ENCODE measurements at regions not wholly inside any gene's neighbourhood (a gene's known extent, or its start where the extent isn't known, plus 50 kb on each side); places are given as distances from the start of the nearest gene placed in this dataset.

DNA sequence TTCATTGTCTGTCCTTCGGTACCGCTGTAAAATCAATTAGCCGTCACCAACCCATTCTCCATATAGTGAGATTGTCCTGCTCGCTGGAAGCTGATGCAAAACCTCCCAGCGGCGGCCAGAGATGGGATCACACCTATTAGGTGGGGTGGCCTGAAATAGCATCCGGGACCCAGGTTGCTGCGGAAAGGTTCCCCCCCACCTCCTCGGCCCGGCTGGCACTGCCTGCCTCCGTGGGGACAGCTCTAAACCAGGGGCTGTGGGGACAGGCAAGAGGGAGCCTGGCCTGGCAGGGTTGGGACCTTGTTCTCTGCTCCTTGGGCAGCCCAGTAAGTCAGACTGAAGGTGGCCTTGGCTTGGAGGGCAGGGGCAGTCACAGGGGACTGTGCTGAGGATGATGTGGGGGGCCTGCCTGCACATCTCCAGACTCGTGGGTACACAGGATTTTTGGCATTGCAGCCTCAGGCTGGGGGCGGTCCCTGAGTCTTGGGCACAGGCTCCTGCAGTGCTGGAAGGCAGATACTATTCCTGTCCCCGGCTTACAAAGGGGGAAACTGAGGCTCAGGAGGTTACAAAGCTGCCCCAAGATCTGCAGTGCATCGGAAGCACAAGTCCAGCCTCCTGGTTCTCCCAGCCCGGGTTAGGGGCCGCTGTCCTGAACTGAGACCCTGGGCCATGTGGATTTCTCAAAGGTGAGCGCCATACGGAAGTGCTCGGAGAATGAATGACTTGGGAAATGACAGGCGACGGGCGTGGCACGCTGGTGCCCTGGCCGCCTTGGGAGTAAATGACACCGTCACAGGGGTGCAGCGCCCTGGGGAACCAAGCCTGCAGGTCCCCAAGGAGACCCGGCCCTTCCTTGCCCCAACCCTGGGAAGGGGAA is 65.6 kb downstream of the UNCX start:
- Histone ChIP-seq H3K27me3 (no peaks in the 10 kb centered on the region), H3K27ac (no peak overlapping the region), H3K9me3 (ENCODE audit: low read depth) (no peaks in the 10 kb centered on the region), H3K4me3 (no peak overlapping the region), H3K4me1 (ENCODE audit: low read depth) (peaks cover 13% of the 10 kb centered on the region), H3K36me3 (no peaks in the 10 kb centered on the region)
- no peak for DNase-seq (ENCODE audit: low read depth in 1 of 2, low spot score in 1 of 2)
- TF ChIP-seq, protein P1, sequence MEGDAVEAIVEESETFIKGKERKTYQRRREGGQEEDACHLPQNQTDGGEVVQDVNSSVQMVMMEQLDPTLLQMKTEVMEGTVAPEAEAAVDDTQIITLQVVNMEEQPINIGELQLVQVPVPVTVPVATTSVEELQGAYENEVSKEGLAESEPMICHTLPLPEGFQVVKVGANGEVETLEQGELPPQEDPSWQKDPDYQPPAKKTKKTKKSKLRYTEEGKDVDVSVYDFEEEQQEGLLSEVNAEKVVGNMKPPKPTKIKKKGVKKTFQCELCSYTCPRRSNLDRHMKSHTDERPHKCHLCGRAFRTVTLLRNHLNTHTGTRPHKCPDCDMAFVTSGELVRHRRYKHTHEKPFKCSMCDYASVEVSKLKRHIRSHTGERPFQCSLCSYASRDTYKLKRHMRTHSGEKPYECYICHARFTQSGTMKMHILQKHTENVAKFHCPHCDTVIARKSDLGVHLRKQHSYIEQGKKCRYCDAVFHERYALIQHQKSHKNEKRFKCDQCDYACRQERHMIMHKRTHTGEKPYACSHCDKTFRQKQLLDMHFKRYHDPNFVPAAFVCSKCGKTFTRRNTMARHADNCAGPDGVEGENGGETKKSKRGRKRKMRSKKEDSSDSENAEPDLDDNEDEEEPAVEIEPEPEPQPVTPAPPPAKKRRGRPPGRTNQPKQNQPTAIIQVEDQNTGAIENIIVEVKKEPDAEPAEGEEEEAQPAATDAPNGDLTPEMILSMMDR (IDR thresholded peaks at IDR 0.05; ENCODE audit: low read depth, low read length), result no peak

DNA sequence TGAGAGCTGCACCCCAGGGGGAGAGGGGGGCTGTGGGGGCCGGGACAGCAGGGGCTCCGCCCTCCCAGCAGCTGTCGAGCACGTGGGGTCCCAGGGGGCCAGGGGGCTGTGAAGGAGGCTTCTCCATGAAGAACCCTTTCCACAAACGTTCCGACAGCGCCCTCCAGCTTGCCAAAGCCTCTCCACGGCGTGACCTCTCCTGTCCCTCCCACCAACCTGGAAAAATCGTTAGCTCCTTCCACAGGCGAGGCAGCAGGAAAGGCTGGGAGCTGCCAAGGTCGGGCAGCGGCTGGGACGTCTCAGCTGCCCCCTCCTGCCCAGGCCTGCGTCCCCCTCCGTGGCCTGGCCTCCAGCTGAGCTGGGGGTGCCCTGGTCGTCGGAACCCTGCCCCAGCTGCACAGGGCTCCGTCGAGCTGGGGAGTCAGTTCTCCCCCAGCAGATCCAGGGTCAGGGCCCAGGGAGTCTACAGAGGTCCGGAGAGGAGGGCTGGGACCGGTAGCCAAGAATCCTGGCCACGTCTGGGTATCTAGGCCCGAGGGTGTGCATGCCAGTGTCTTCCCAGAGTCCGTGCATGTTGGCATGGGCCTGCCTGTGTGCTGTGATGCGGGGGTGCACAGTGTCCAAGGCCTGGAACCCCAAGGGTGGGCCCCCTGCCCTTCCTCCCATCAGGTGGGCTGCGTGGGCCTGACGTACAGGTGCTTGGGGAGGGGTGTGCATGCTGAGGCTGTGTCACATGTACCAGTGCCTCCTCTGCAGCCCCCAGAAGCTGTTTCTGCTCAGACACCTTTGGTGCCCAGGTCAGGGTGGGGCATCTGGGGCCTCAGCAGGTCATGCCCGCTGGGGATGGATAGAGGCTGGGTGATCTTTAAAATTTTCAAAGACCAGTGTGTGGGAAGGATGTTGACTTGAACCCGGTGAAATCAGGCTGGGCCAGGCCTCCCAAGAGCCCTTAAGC is 66.5 kb downstream of the UNCX start:
- no peak for DNase-seq (ENCODE audit: low read depth in 1 of 2, low spot score in 1 of 2)

DNA sequence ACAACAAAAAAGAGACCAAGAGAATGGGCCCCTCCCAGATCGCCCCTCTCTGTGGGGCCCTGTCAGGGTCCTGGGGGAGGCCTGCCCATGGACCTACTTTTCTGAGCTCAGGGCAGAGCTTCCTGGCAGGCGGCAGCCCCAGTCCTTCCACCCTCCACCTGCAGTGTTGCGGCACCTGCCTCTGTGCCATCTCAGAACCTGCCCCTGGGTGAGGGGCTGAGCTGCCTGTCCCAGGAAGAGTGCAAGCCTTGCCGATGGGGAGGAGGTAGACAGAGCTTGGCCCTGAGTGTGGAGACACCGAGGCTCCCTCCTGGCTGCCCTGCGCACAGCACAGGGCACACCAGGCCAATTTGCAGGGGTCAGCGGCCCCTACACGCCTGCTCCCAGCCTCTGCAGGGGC is 67.5 kb downstream of the UNCX start:
- TF ChIP-seq, protein P1 (IDR thresholded peaks at IDR 0.05; ENCODE audit: low read depth, low read length), result no peak
- Histone ChIP-seq H3K27ac (no peak overlapping the region), H3K36me3 (no peaks in the 10 kb centered on the region), H3K4me1 (ENCODE audit: low read depth) (peaks cover 13% of the 10 kb centered on the region), H3K4me3 (no peak overlapping the region), H3K9me3 (ENCODE audit: low read depth) (no peaks in the 10 kb centered on the region), H3K27me3 (no peaks in the 10 kb centered on the region)
- DNase-seq (ENCODE audit: low read depth in 1 of 2, low spot score in 1 of 2), result no peak

More for the DNA sequence above, 66.5 kb downstream of the UNCX start:
- no peaks in the 10 kb centered on the region for H3K36me3 ChIP-seq
- no peak overlapping the region for H3K4me3 ChIP-seq
- no peaks in the 10 kb centered on the region for H3K27me3 ChIP-seq
- H3K27ac ChIP-seq, result no peak overlapping the region
- H3K9me3 ChIP-seq (ENCODE audit: low read depth), result no peaks in the 10 kb centered on the region
- peaks cover 13% of the 10 kb centered on the region for H3K4me1 ChIP-seq (ENCODE audit: low read depth)
- TF ChIP-seq, protein P1 (IDR thresholded peaks at IDR 0.05; ENCODE audit: low read depth, low read length), result no peak

DNA sequence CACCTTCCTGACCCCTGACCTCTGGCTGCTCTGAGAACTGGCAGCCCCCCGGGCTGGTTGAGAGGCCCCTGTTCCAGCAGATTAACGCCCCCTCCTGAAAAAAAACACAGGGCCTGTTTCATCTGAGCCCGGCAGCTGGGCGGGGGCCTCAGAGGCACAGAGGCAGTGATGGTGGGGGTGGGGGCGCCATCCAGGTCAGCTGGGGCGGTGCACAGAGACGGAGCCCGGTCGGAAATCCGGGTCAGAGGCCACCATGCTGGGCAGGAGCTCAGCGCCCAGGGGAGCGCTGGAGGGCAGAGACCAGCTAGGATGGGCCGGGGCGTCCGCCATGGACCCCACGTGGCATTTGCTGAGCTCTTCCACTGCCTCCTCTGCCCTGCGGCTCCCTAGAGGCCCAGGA is 68.0 kb downstream of the UNCX start:
- TF ChIP-seq, protein P1 (IDR thresholded peaks at IDR 0.05; ENCODE audit: low read depth, low read length), result no peak
- Histone ChIP-seq H3K36me3 (no peaks in the 10 kb centered on the region), H3K4me3 (no peak overlapping the region), H3K27ac (no peak overlapping the region), H3K4me1 (ENCODE audit: low read depth) (peaks cover 13% of the 10 kb centered on the region), H3K27me3 (no peaks in the 10 kb centered on the region), H3K9me3 (ENCODE audit: low read depth) (no peaks in the 10 kb centered on the region)
- no peak for DNase-seq (ENCODE audit: low read depth in 1 of 2, low spot score in 1 of 2)

DNA sequence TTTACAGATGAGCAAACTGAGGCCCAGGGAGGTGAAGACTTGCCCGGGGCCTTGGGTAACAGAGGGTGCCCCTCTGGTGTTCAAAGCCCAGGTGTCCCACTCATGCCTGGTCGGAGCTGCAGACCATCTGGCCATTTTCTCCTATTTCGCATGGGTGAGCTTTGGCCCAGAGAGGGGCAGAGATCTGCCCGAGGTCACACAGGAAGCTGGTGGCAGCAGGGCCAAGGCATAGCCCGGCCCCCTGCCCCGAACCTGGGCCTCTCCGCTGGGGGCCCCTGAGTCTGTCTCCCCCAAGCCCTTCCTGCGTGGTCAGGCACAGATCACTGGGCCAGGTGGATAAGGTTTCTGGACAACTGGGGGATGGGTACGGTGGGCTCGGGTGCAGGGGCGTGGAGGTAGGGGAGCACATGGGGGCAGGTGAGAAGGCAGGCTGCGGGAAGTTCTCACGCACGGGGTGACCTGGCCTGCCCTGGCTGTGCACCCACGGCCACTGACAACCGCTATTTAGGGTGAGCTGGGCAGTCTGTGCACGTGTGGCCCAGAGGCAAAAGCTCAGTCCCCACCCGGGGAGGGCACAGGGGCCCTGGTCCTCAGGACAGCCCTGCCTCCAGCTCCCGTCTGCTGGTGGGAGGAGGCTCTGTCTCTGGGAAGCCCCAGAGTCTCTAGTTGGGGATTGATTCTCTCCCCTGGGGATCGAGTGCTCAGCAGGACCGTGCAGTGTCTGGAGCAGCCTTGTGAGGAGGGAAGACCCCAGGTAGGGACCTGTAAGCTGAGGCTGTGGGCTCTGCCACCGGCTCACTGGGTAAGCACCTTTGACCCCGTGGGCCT is 68.6 kb downstream of the UNCX start:
- TF ChIP-seq, protein P1 (IDR thresholded peaks at IDR 0.05; ENCODE audit: low read depth, low read length), result no peak
- Histone ChIP-seq H3K27ac (no peak overlapping the region), H3K4me3 (no peak overlapping the region), H3K9me3 (ENCODE audit: low read depth) (no peaks in the 10 kb centered on the region), H3K4me1 (ENCODE audit: low read depth) (peaks cover 13% of the 10 kb centered on the region), H3K27me3 (no peaks in the 10 kb centered on the region), H3K36me3 (no peaks in the 10 kb centered on the region)
- no peak for DNase-seq (ENCODE audit: low read depth in 1 of 2, low spot score in 1 of 2)

Measured in cardiac muscle cell (in vitro differentiated cells and primary cell).